ENCODE measurements at regions not wholly inside any gene's neighbourhood (a gene's known extent, or its start where the extent isn't known, plus 50 kb on each side); places are given as distances from the start of the nearest gene placed in this dataset.
"Not testable (repeated sequence)": the region's sequence is repeated elsewhere in the genome, so short reads cannot be mapped to it uniquely, and the experiment has no call there.

DNA sequence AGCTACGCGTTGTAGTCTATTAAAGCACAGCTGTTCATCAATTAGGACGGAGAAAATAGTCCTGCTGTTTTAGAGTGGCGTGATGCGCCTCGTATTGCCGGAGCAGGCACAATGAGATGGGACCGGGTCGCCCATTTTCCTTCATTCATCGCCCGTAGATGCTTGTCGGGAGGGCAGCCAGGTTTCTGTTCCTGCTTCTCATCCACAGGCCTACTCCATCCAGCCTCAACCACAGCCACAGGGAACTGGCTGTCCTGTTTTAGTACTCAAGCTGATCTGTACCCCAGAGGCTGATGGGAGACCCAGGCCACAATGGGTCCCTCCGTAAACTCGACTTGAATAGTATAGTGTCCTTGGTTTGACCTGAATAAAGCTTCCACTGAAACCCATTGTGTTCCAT is 264.0 kb downstream of the VRK1 start:
- Histone ChIP-seq H3K27me3 (peaks cover 7% of the 10 kb centered on the region), H3K27ac (no peak overlapping the region), H3K4me3 (no peak overlapping the region), H3K4me1 (no peaks in the 10 kb centered on the region), H3K36me3 (no peaks in the 10 kb centered on the region), H3K9me3 (no peaks in the 10 kb centered on the region)
- TF ChIP-seq POLR2AphosphoS5 (IDR thresholded peaks at IDR 0.05) (no peak), EP300 (IDR thresholded peaks at IDR 0.05) (no peak), CTCF (IDR thresholded peaks at IDR 0.05) (no peak), POLR2A (IDR thresholded peaks at IDR 0.05) (no peak)
- DNase-seq (ENCODE audit: low spot score in 2 of 2), result no peak
- WGBS, result 88% methylated on average over 14 of the region's 14 CpGs

GRCh38 chr14:97061714-97062113 is 264.5 kb downstream of the VRK1 start:
- no peak for DNase-seq (ENCODE audit: low spot score in 2 of 2)
- Histone ChIP-seq H3K9me3 (no peaks in the 10 kb centered on the region), H3K36me3 (no peaks in the 10 kb centered on the region), H3K4me1 (no peaks in the 10 kb centered on the region), H3K27ac (no peak overlapping the region), H3K27me3 (peaks cover 6% of the 10 kb centered on the region), H3K4me3 (no peak overlapping the region)
- no peak for TF ChIP-seq POLR2A (IDR thresholded peaks at IDR 0.05)
- 100% methylated on average over 1 of the region's 1 CpG for WGBS

GRCh38 chr14:97065305-97066067 is 268.3 kb downstream of the VRK1 start:
- Histone ChIP-seq H3K9me3 (no peaks in the 10 kb centered on the region), H3K27me3 (no peaks in the 10 kb centered on the region), H3K36me3 (no peaks in the 10 kb centered on the region), H3K4me3 (no peak overlapping the region), H3K27ac (no peak overlapping the region), H3K4me1 (no peaks in the 10 kb centered on the region)
- DNase-seq (ENCODE audit: low spot score in 2 of 2), result no peak
- WGBS, result 74% methylated on average over 7 of the region's 7 CpGs
- TF ChIP-seq POLR2AphosphoS5 (IDR thresholded peaks at IDR 0.05), result no peak
- no peak for TF ChIP-seq POLR2A (IDR thresholded peaks at IDR 0.05)
- no peak for TF ChIP-seq CTCF (IDR thresholded peaks at IDR 0.05)
- no peak for TF ChIP-seq EP300 (IDR thresholded peaks at IDR 0.05)

GRCh38 chr14:97066068-97066899 is 269.1 kb downstream of the VRK1 start:
- no peaks in the 10 kb centered on the region for H3K9me3 ChIP-seq
- TF ChIP-seq POLR2AphosphoS5 (IDR thresholded peaks at IDR 0.05), result no peak
- no peak for TF ChIP-seq CTCF (IDR thresholded peaks at IDR 0.05)
- no peak for TF ChIP-seq POLR2A (IDR thresholded peaks at IDR 0.05)
- TF ChIP-seq EP300 (IDR thresholded peaks at IDR 0.05), result no peak
- H3K4me3 ChIP-seq, result no peak overlapping the region
- H3K4me1 ChIP-seq, result no peaks in the 10 kb centered on the region
- WGBS, result 72% methylated on average over 5 of the region's 6 CpGs
- H3K27me3 ChIP-seq, result no peaks in the 10 kb centered on the region
- no peaks in the 10 kb centered on the region for H3K36me3 ChIP-seq
- no peak for DNase-seq (ENCODE audit: low spot score in 2 of 2)
- H3K27ac ChIP-seq, result no peak overlapping the region

DNA sequence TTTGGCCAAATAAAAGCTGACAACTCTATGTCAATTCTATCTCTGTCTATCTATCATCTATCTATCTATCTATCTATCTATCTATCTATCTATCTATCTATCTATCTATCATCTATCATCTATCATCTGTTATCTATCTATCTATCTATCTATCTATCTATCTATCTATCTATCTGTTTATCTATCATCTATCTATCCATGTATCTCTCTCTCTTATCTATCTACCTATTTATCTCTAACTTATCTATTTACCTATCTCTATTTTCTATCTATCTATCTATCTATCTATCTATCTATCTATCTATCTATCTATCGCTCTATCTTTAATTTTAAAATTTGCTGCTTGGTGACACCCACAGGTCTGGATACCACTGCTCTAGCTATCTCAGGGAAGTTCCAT is 271.1 kb downstream of the VRK1 start:
- H3K9me3 ChIP-seq; H3K27me3 ChIP-seq; H3K36me3 ChIP-seq; H3K4me3 ChIP-seq; DNase-seq (ENCODE audit: low spot score in 2 of 2); H3K27ac ChIP-seq; H3K4me1 ChIP-seq: not testable (repeated sequence)
- 100% methylated on average over 1 of the region's 1 CpG for WGBS

GRCh38 chr14:97070259-97070658 is 273.1 kb downstream of the VRK1 start:
- H3K9me3 ChIP-seq, result no peaks in the 10 kb centered on the region

More at GRCh38 chr14:97070259-97070658, 273.1 kb downstream of the VRK1 start:
- H3K27ac ChIP-seq, result no peak overlapping the region
- no peak for DNase-seq (ENCODE audit: low spot score in 2 of 2)
- H3K27me3 ChIP-seq, result no peaks in the 10 kb centered on the region
- H3K4me1 ChIP-seq, result no peaks in the 10 kb centered on the region
- TF ChIP-seq CTCF (IDR thresholded peaks at IDR 0.05), result no peak
- no peak for TF ChIP-seq POLR2AphosphoS5 (IDR thresholded peaks at IDR 0.05)
- TF ChIP-seq POLR2A (IDR thresholded peaks at IDR 0.05), result no peak
- TF ChIP-seq EP300 (IDR thresholded peaks at IDR 0.05), result no peak
- no peaks in the 10 kb centered on the region for H3K36me3 ChIP-seq
- no peak overlapping the region for H3K4me3 ChIP-seq
- WGBS, result 85% methylated on average over 6 of the region's 6 CpGs

Data from suprapubic skin (tissue), 4 donors.